H9 (cell line): ENCODE measurements at regions not wholly inside any gene's neighbourhood (a gene's known extent, or its start where the extent isn't known, plus 50 kb on each side); places are given as distances from the start of the nearest gene placed in this dataset.

ENCODE experiments used
- DNase-seq: peaks from one replicate; pipeline ENCODE4 v3.0.0-alpha.2; 2017
- H2AFZ ChIP-seq: one replicate; pipeline ENCODE4 v1.6.1; 2013; ENCODE audit warnings: mild to moderate bottlenecking, low read length, control low read depth, moderate library complexity
- H2AK5ac ChIP-seq: 2 replicates; pipeline ENCODE4 v1.6.1; 2013; ENCODE audit warnings: low read length, control low read depth, mixed read lengths; ENCODE audit not compliant: insufficient read length
- H2BK120ac ChIP-seq: one replicate; pipeline ENCODE4 v1.6.1; 2013; ENCODE audit warnings: low read depth, mild to moderate bottlenecking, low read length, control low read depth, inconsistent platforms; ENCODE audit not compliant: poor library complexity, severe bottlenecking
- H2BK12ac ChIP-seq: 2 replicates; pipeline ENCODE4 v1.6.1; 2013; ENCODE audit warnings: low read length, control low read depth, mixed read lengths, low read depth; ENCODE audit not compliant: insufficient read length
- H2BK15ac ChIP-seq: 2 replicates; pipeline ENCODE4 v1.6.1; 2013; ENCODE audit warnings: low read depth, low read length, control low read depth
- H2BK20ac ChIP-seq: one replicate; pipeline ENCODE4 v1.6.1; 2013; ENCODE audit warnings: low read depth, mild to moderate bottlenecking, low read length, control low read depth, inconsistent platforms; ENCODE audit not compliant: poor library complexity, severe bottlenecking
- H2BK5ac ChIP-seq: 2 replicates; pipeline ENCODE4 v1.6.1; 2013; ENCODE audit warnings: low read length, control low read depth, mixed read lengths; ENCODE audit not compliant: insufficient read length
- H3K14ac ChIP-seq: 2 replicates; pipeline ENCODE4 v1.6.1; 2013; ENCODE audit warnings: low read length, control low read depth; ENCODE audit not compliant: insufficient read depth
- H3K18ac ChIP-seq: 2 replicates; pipeline ENCODE4 v1.6.1; 2013; ENCODE audit warnings: low read depth, mild to moderate bottlenecking, mixed read lengths, low read length, control low read depth; ENCODE audit not compliant: insufficient read length
- H3K23ac ChIP-seq: 2 replicates; pipeline ENCODE4 v1.6.1; 2013; ENCODE audit warnings: low read length, control low read depth, mixed read lengths, low read depth; ENCODE audit not compliant: insufficient read length
- H3K23me2 ChIP-seq: 2 replicates; pipeline ENCODE4 v1.6.1; 2013; ENCODE audit warnings: low read depth, mild to moderate bottlenecking, mixed read lengths, low read length, control low read depth; ENCODE audit not compliant: insufficient read length, poor library complexity, severe bottlenecking
- H3K27ac ChIP-seq: 2 replicates; pipeline ENCODE4 v1.5.1; 2013; ENCODE audit warnings: low read length, control low read depth, mixed read lengths, low read depth; ENCODE audit not compliant: insufficient read length
- H3K27me3 ChIP-seq: 2 replicates; pipeline ENCODE4 v1.6.1; 2013; ENCODE audit warnings: low read length, control low read depth, inconsistent platforms; ENCODE audit not compliant: insufficient read depth
- H3K4ac ChIP-seq: 2 replicates; pipeline ENCODE4 v1.6.1; 2013; ENCODE audit warnings: low read depth, mild to moderate bottlenecking, control low read depth, inconsistent platforms, low read length, moderate library complexity
- H3K4me1 ChIP-seq: 2 replicates; pipeline ENCODE4 v1.6.1; 2013; ENCODE audit warnings: low read length, control low read depth, inconsistent platforms; ENCODE audit not compliant: insufficient read depth
- H3K4me2 ChIP-seq: 2 replicates; pipeline ENCODE4 v1.6.1; 2013; ENCODE audit warnings: low read length, control low read depth, mixed read lengths; ENCODE audit not compliant: insufficient read length, insufficient read depth
- H3K56ac ChIP-seq: 2 replicates; pipeline ENCODE4 v1.6.1; 2013; ENCODE audit warnings: low read depth, mild to moderate bottlenecking, mixed read lengths, low read length, control low read depth; ENCODE audit not compliant: insufficient read length
- H3K79me1 ChIP-seq: 2 replicates; pipeline ENCODE4 v1.6.1; 2013; ENCODE audit warnings: low read depth, mild to moderate bottlenecking, moderate library complexity, low read length, control low read depth, inconsistent platforms; ENCODE audit not compliant: insufficient read depth, poor library complexity, severe bottlenecking
- H3K79me2 ChIP-seq: 2 replicates; pipeline ENCODE4 v1.6.1; 2013; ENCODE audit warnings: low read length, control low read depth, inconsistent platforms; ENCODE audit not compliant: insufficient read depth
- H3K9ac ChIP-seq: 2 replicates; pipeline ENCODE4 v1.6.1; 2013; ENCODE audit warnings: low read length, control low read depth, mixed read lengths; ENCODE audit not compliant: insufficient read length; ENCODE audit errors: extremely low read depth
- H3K9me3 ChIP-seq: one replicate; pipeline ENCODE4 v1.6.1; 2013; ENCODE audit warnings: low read depth, low read length, inconsistent platforms; ENCODE audit not compliant: control insufficient read depth
- H3T11ph ChIP-seq: one replicate; pipeline ENCODE4 v1.6.1; 2013; ENCODE audit warnings: mild to moderate bottlenecking, low read length, control low read depth, inconsistent platforms
- H4K20me1 ChIP-seq: one replicate; pipeline ENCODE4 v1.6.1; 2013; ENCODE audit not compliant: control insufficient read depth, insufficient read length, insufficient read depth
- H4K5ac ChIP-seq: 2 replicates; pipeline ENCODE4 v1.6.1; 2013; ENCODE audit warnings: low read depth, mild to moderate bottlenecking, mixed read lengths, low read length, control low read depth; ENCODE audit not compliant: insufficient read length
- H4K8ac ChIP-seq: replicated peaks from 2 replicates; pipeline ENCODE4 v1.6.1; 2013; ENCODE audit warnings: low read length, control low read depth, mixed read lengths, low read depth; ENCODE audit not compliant: insufficient read length
- H4K91ac ChIP-seq: 2 replicates; pipeline ENCODE4 v1.6.1; 2013; ENCODE audit warnings: low read depth, mild to moderate bottlenecking, moderate library complexity, mixed read lengths, low read length, control low read depth; ENCODE audit not compliant: insufficient read length
- H3K27ac Mint-ChIP-seq, 3 experiments: 2 replicates in 2 of 3; 3 replicates in 1 of 3; pipeline ENCODE4 v1.8.0; 2020 to 2021; ENCODE audit warnings: mixed read lengths in 3 of 3, mild to moderate bottlenecking in 1 of 3, moderate library complexity in 1 of 3
- H3K27me3 Mint-ChIP-seq: 2 replicates; pipeline ENCODE4 v1.8.0; 2021; ENCODE audit warnings: low read depth, mild to moderate bottlenecking, moderate library complexity, mixed read lengths
- H3K36me3 Mint-ChIP-seq, 3 experiments: 2 replicates in 2 of 3; 3 replicates in 1 of 3; pipeline ENCODE4 v1.8.0; 2020 to 2021; ENCODE audit warnings: low read depth in 3 of 3, mixed read lengths in 3 of 3; ENCODE audit not compliant: insufficient read depth in 1 of 3
- H3K4me1 Mint-ChIP-seq, 2 experiments: 2 replicates each; pipeline ENCODE4 v1.8.0; 2020; ENCODE audit warnings: mixed read lengths in 2 of 2
- H3K4me3 Mint-ChIP-seq, 2 experiments: 2 replicates in 1 of 2; 3 replicates in 1 of 2; pipeline ENCODE4 v1.8.0; 2020 to 2021; ENCODE audit warnings: mild to moderate bottlenecking in 2 of 2, mixed read lengths in 2 of 2, moderate library complexity in 1 of 2
- H3K9me3 Mint-ChIP-seq, 2 experiments: 2 replicates in 1 of 2; 3 replicates in 1 of 2; pipeline ENCODE4 v1.8.0; 2020; ENCODE audit warnings: mild to moderate bottlenecking in 2 of 2, mixed read lengths in 2 of 2, moderate library complexity in 1 of 2
- CTCF ChIP-seq: fragments of 200-600 bp; sonication (generic); conservative IDR thresholded peaks from 3 replicates; pipeline ENCODE4 v1.8.0; 2021; ENCODE audit warnings: antibody characterized with exemption, mild to moderate bottlenecking
- WGBS: extraction: QIAGEN DNeasy Blood & Tissue Kit; methylation state at CpG from one replicate; pipeline ENCODE4 v1.1.7; 2013; ENCODE audit warnings: missing lambda C conversion rate, low lambda C conversion rate, mixed read lengths; ENCODE audit not compliant: insufficient read length; ENCODE audit errors: extremely low coverage; 5-methylcytosine and 5-hydroxymethylcytosine counted together

DNA sequence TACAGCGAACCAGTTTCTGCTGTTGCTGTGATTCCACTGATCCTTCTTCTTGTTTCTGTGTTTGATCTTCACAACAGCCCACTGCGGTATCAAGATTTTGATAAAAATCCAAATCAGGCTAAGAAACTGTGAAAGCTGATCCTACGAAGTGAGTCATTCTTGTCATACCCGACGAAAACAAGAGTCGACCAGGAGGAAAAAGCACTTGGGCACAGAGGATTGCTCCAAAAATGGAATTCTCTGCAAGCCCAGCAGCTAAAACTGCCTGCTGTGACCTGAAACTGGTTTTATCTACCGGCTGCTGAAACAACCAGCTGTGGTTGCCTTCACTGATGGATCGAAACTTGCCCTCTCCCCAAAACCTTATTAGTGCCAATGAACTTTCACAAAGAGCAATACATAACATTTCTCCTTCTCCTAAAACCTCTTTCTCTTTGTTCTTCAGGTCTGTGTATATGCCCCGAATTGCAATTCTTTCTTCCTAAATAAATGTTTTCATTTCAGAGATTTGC lies 607.0 kb upstream of the PRKX start:
- no peaks in the 10 kb centered on the region for H3K27me3 ChIP-seq
- no peak overlapping the region for H2BK15ac ChIP-seq
- no peak overlapping the region for H3K4me2 ChIP-seq
- Mint-ChIP-seq H3K9me3 (peaks cover 3 to 5% of the 10 kb centered on the region in 2 experiments), H3K4me3 (no peak overlapping the region), H3K36me3 (peaks cover 0 to 13% (median 3%) of the 10 kb centered on the region in 3 experiments; a peak in 4 of 7 replicates), H3K27ac (peak overlapping the region in 2 of 3 experiments; percentile 33 to 90; a peak in 4 of 7 replicates), H3K27me3 (no peaks in the 10 kb centered on the region), H3K4me1 (peaks cover 28 to 33% of the 10 kb centered on the region in 2 experiments)
- H3K23me2 ChIP-seq = no peaks in the 10 kb centered on the region
- no peak overlapping the region for H4K91ac ChIP-seq
- no peak overlapping the region for H3K9ac ChIP-seq
- no peak overlapping the region for H3K14ac ChIP-seq
- no peak overlapping the region for H4K5ac ChIP-seq
- no peaks in the 10 kb centered on the region for H4K20me1 ChIP-seq
- no peak overlapping the region for H2AK5ac ChIP-seq
- no CpG with 5 or more reads among the region's 9 CpGs for WGBS
- H3K56ac ChIP-seq = no peak overlapping the region
- H2BK5ac ChIP-seq = no peak overlapping the region
- no peaks in the 10 kb centered on the region for H3K9me3 ChIP-seq
- H3K4me1 ChIP-seq = peaks cover 14% of the 10 kb centered on the region
- no peak for TF ChIP-seq CTCF
- H2BK12ac ChIP-seq = peak overlapping the region; percentile 51
- H3K27ac ChIP-seq = no peak overlapping the region
- H3K4ac ChIP-seq = no peak overlapping the region
- no peak overlapping the region for H4K8ac ChIP-seq
- no peak overlapping the region for H3K23ac ChIP-seq
- H2AFZ ChIP-seq = peak overlapping the region; percentile 73
- H2BK120ac ChIP-seq = no peak overlapping the region
- no peaks in the 10 kb centered on the region for H3K79me1 ChIP-seq
- H3K79me2 ChIP-seq = no peaks in the 10 kb centered on the region
- peak overlapping the region; percentile 78 for H2BK20ac ChIP-seq
- no peak for DNase-seq
- H3K18ac ChIP-seq = no peak overlapping the region
- no peak overlapping the region for H3T11ph ChIP-seq
